Epithelial cell of prostate (primary cell): ENCODE measurements at regions not wholly inside any gene's neighbourhood (a gene's known extent, or its start where the extent isn't known, plus 50 kb on each side); places are given as distances from the start of the nearest gene placed in this dataset.

ENCODE experiments used
- DNase-seq: peaks from one replicate; pipeline ENCODE4 v3.0.0-alpha.2; 2011; ENCODE audit warnings: low read depth, low spot score
- H3K27ac ChIP-seq: fragments of 450-650 bp; 2 replicates; pipeline ENCODE4 v1.5.1; 2017; ENCODE audit warnings: mild to moderate bottlenecking

DNA sequence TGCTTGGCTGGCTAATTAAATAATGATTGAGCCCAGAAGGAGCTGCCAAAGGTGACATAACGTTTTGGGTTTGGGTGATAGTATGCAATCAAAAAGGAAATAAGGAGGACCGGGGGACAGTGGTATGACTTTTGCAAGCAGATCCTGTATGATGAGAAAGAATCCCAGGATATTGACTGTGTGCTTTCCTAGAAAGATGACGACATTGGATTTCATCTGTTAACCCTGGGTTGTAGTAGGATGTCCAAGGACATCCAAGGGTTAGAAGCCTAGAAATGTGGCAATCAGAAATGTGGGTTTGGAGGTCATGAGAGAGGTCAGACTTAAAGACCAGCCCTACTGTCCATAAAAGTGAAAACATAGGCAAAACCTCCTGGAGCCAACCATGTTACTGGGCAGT is 50.3 kb upstream of the HMHB1 start:
- no peak overlapping the region for H3K27ac ChIP-seq
- no peak for DNase-seq

DNA sequence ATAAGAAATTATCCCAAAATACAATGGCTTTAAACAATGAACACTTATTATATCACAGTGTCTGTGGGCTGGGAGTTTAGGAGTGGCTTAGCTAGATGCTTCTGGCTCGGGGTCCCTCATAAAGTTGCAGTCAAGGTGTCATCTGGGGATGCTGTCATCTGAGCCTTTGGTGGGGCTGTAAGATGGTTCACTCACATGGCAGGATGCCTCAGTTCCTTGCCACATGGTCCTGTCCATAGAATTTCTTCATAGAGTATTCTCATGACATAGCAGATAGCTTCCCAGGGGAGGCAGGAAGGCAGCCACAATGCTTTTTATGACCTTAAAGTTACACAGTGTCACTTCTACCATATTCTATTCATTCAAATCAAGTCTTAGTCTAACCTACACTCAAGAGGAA is 51.2 kb upstream of the HMHB1 start:
- H3K27ac ChIP-seq = no peak overlapping the region
- no peak for DNase-seq

- DNase-seq = no peak
Observed at GRCh38 chr5:143760131-143760505, 51.8 kb upstream of the HMHB1 start.

DNA sequence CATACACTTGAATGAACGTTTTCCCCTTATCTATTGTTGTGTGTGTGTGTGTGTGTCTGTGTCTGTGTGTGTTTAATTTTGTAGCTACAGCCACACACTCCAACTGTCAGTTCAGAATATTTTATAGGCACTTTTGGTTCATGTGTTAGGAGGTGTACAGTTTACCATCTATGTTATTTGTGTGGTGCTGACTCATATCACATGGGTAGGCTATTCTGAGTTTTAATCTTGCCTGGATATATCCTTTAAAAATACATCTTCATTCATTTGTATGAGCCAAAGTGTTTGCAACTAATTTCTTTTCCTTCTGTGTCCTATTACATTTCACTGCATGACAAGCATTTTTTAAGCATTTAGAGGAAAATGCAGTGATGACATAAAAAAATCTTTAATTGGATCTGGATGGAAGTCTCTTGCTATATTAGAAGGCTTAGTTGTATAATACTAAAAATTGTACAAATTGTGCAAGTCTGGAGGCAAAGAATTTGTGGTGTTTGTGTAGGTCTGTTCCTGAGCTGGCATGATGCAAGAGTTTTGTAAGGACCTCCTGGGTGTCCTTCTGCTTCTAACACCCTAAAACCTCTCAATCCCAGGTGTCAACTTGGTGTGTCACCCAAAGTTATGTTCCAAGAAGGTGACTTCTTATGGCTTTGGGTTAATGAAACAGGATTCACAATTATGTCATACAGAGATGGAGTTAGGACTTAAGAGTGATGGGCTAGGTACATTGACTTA is 52.4 kb upstream of the HMHB1 start:
- DNase-seq = no peak

More at GRCh38 chr5:143760131-143760505, 51.8 kb upstream of the HMHB1 start:
- no peak overlapping the region for H3K27ac ChIP-seq

GRCh38 chr5:143758750-143759149 is 53.2 kb upstream of the HMHB1 start:
- no peak overlapping the region for H3K27ac ChIP-seq
- DNase-seq = no peak

More for the DNA sequence above, 52.4 kb upstream of the HMHB1 start:
- H3K27ac ChIP-seq = no peak overlapping the region

DNA sequence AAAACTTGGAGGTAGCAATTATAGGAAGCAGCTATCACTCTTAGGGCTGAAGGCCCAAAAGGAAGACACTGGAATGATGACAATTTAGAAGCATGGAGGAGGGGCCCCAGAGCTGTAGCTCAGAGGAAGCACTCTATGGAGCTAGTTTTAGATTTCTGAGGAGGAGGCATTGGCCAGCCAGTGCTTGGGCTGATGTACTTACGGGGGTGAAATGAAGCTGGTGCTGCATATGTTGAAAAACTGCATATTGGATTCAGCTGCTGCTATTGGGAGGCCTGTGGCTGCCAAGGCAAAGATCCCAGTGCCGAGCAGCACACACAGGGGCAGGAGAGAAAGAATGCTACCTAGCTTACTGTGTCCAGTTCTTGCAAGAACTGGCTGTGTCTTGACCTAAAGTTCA is 53.9 kb upstream of the HMHB1 start:
- no peak for DNase-seq
- H3K27ac ChIP-seq = no peak overlapping the region

- DNase-seq = no peak
Observed at GRCh38 chr5:143757116-143757515, 54.8 kb upstream of the HMHB1 start.

DNA sequence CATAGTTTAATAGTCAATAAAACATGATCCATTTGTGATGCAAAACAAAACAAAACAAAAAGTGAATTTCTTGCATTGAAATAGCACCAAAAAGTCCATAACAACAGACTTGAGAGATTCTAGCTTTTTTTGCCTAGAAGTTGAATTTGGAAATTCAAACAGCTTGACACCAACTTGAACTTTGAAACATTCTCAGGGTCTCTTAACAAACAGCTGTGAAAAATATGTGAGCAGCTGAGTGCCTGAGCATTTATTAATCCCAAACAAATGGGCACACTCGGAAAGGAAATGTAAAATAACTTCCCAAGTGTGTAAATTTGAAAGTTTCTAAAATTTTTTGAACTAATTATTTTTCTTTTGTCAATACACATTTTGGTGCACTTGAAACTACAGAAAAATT is 56.0 kb upstream of the HMHB1 start:
- no peak for DNase-seq
- no peak overlapping the region for H3K27ac ChIP-seq

More at GRCh38 chr5:143757116-143757515, 54.8 kb upstream of the HMHB1 start:
- no peak overlapping the region for H3K27ac ChIP-seq

- DNase-seq = no peak
Observed at GRCh38 chr5:143752165-143752850, 59.7 kb upstream of the HMHB1 start.

GRCh38 chr5:143751342-143751741 is 60.6 kb upstream of the HMHB1 start:
- DNase-seq = no peak
- H3K27ac ChIP-seq = no peak overlapping the region

More at GRCh38 chr5:143752165-143752850, 59.7 kb upstream of the HMHB1 start:
- H3K27ac ChIP-seq = no peak overlapping the region

GRCh38 chr5:143749581-143750205 is 62.3 kb upstream of the HMHB1 start:
- H3K27ac ChIP-seq = no peak overlapping the region
- DNase-seq = no peak

DNA sequence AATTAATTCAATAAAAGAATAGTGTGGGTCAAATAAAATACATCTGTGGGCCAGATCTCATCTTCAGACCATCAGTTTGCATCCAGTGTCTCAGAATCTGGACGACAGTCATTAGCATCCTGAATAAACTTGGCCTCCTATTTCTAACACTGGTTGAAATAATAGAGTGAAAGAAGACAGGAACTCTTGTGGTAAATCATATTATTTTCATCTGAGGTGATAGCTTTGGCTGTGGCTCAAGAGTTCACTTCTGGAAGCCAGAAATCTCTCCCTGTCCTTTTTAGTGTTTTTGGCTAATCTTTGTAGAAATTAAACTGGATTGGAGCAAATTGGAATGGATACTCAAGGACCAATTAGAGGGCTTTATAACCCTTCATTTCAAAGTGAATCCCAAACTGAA is 63.4 kb upstream of the HMHB1 start:
- no peak overlapping the region for H3K27ac ChIP-seq
- no peak for DNase-seq

DNA sequence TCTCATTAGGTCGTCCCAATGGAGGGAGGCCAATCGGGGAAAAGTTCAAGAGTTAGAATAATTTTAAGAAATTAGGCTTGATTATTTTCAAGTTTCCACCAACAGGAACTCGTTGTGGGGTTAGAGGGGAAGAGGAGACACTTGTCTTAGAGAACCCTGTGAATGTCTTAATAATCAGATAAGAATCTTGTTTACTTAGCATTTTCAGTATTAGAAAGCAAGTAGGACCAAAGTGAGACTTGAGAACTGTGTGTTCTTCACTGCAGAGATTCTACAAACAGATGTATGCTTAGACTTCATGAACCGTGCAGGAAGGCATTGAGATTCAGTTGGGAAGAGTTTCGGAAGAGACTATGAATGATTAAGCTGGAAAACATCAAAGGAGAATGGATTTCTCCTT is 69.0 kb upstream of the HMHB1 start:
- DNase-seq = no peak
- no peak overlapping the region for H3K27ac ChIP-seq

DNA sequence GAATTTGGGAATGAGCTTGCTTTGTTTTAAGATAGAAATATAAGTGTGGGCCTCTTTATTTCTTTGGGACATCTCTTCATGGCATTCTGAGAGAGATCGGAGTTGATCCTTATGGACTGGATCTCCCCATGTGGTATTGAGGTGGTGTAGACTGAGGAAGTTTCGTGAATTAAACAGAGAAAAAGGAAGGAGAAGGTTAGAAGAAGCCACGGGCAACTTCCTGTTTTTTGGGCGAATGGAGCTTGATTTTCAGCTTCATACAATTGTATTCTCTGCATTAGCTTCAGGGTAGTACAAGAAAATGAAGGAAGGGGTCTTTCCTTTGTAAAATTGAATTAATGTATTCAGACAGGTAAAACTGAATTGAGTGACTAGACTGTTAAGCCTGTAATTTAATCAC is 70.5 kb upstream of the HMHB1 start:
- DNase-seq = no peak

GRCh38 chr5:143740956-143741355 is 71.0 kb upstream of the HMHB1 start:
- DNase-seq = no peak
- no peak overlapping the region for H3K27ac ChIP-seq

More for the DNA sequence above, 70.5 kb upstream of the HMHB1 start:
- H3K27ac ChIP-seq = no peak overlapping the region

GRCh38 chr5:143739746-143740145 is 72.2 kb upstream of the HMHB1 start:
- no peak overlapping the region for H3K27ac ChIP-seq
- no peak for DNase-seq

DNA sequence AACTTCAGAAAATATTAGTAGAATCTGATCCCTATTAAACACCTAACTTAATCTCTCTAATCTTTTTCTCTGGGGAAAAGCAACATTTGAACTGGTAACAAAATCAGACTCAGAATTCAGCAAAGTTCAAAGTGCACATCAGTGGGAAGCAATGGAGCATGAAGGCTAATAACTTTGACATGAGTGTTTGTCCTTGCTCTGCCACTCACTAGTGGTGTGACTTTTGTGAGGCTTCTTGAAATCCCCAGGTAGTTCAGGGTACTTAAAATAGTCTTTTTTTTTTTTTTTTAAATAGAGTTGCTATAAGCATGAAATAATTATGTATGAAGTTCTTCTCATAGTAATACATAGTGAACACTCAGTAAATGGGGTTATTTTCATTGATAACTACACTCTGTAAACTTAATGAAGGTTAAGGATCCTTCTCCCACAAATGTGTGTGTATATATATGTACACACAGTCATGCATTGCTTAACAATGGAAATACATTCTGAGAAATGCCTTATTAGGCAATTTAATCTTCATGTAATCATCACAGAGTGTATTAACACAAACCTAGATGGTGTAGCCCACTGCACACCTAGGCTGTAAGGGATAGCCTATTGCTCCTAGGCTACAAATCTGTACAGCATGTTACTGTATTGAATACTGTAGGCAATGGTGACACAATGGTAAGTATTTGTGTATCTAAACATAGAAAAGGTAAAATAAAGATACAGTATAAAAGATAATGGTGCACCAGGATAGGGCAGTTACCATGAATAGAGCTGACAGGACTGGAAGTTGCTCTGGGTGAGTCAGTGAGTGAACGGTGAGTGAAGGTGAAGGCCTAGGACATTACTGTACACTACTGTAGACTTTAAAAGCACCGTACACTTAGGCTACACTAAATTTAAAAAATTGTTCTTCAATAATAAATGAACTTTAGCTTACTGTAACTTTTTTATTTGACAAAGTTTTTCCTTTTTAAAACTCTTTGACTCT is 73.3 kb upstream of the HMHB1 start:
- DNase-seq = no peak
- no peak overlapping the region for H3K27ac ChIP-seq

GRCh38 chr5:143737062-143737461 is 74.9 kb upstream of the HMHB1 start:
- no peak for DNase-seq
- no peak overlapping the region for H3K27ac ChIP-seq

- no peak for DNase-seq
Observed at GRCh38 chr5:143734456-143734780, 77.5 kb upstream of the HMHB1 start.

GRCh38 chr5:143733665-143734455 is 78.1 kb upstream of the HMHB1 start:
- DNase-seq = no peak
- H3K27ac ChIP-seq = no peak overlapping the region

More at GRCh38 chr5:143734456-143734780, 77.5 kb upstream of the HMHB1 start:
- H3K27ac ChIP-seq = no peak overlapping the region
